ENCODE measurements at regions not wholly inside any gene's neighbourhood (a gene's known extent, or its start where the extent isn't known, plus 50 kb on each side); places are given as distances from the start of the nearest gene placed in this dataset.
A peak's percentile ranks its signal among the peaks of the same experiment; 100 is the strongest.

- no peaks in the 10 kb centered on the region for H3K27me3 ChIP-seq (ENCODE audit: insufficient read depth, low read length)
- H3K9me3 ChIP-seq (ENCODE audit: low read depth, low read length) = no peaks in the 10 kb centered on the region
- H2AFZ ChIP-seq (ENCODE audit: low read length) = no peak overlapping the region
- no peaks in the 10 kb centered on the region for H4K20me1 ChIP-seq (ENCODE audit: insufficient read depth, low read length)
- H3K4me3 ChIP-seq (ENCODE audit: insufficient read depth, low read length) = no peak overlapping the region
- DNase-seq (ENCODE audit: insufficient read length, low spot score, missing footprints) = no peak
- no peak overlapping the region for H3K27ac ChIP-seq (ENCODE audit: low read depth, low read length)
- no peaks in the 10 kb centered on the region for H3K79me2 ChIP-seq (ENCODE audit: insufficient read depth, low read length)
- H3K4me2 ChIP-seq (ENCODE audit: insufficient read depth, low read length) = no peak overlapping the region
- H3K36me3 ChIP-seq (ENCODE audit: insufficient read depth, low read length) = no peaks in the 10 kb centered on the region
- TF ChIP-seq CTCF (IDR thresholded peaks at IDR 0.05; ENCODE audit: extremely low read depth, low read depth, low read length) = no peak
- no peaks in the 10 kb centered on the region for H3K4me1 ChIP-seq (ENCODE audit: insufficient read depth, low read length)
These were observed 1690.7 kb upstream of the TMEFF2 start for GRCh38 chr2:193885419-193885818.

- Histone ChIP-seq H3K79me2 (ENCODE audit: insufficient read depth, low read length) (no peaks in the 10 kb centered on the region), H2AFZ (ENCODE audit: low read length) (no peak overlapping the region), H3K27ac (ENCODE audit: low read depth, low read length) (no peak overlapping the region), H3K36me3 (ENCODE audit: insufficient read depth, low read length) (no peaks in the 10 kb centered on the region), H4K20me1 (ENCODE audit: insufficient read depth, low read length) (no peaks in the 10 kb centered on the region), H3K27me3 (ENCODE audit: insufficient read depth, low read length) (no peaks in the 10 kb centered on the region), H3K4me3 (ENCODE audit: insufficient read depth, low read length) (no peak overlapping the region), H3K9me3 (ENCODE audit: low read depth, low read length) (no peaks in the 10 kb centered on the region), H3K4me1 (ENCODE audit: insufficient read depth, low read length) (no peaks in the 10 kb centered on the region), H3K4me2 (ENCODE audit: insufficient read depth, low read length) (no peak overlapping the region)
- DNase-seq (ENCODE audit: insufficient read length, low spot score, missing footprints) = no peak
- no peak for TF ChIP-seq CTCF (IDR thresholded peaks at IDR 0.05; ENCODE audit: extremely low read depth, low read depth, low read length)
These were observed 1689.1 kb upstream of the TMEFF2 start for GRCh38 chr2:193883820-193884219.

DNA sequence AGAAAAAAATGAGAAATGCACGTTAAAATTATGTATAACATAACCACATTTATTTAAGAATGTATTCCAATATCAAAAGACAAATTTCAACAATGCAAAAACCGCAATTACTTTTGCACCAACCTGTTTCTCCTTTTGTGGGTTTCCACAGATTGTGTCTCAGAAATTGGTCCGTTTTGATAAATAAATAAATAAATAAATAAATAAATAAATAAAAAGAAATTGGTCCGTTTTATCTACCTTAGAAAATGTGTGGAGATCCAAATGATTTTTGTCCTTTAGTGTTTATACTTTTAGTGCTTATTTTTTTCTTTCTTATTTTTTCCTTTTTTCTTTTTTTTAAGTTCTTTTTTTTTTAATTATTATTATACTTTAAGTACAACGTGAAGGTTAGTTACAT is 1682.2 kb upstream of the TMEFF2 start:
- no peak overlapping the region for H3K27ac ChIP-seq (ENCODE audit: low read depth, low read length)
- no peak for TF ChIP-seq CTCF (IDR thresholded peaks at IDR 0.05; ENCODE audit: extremely low read depth, low read depth, low read length)

DNA sequence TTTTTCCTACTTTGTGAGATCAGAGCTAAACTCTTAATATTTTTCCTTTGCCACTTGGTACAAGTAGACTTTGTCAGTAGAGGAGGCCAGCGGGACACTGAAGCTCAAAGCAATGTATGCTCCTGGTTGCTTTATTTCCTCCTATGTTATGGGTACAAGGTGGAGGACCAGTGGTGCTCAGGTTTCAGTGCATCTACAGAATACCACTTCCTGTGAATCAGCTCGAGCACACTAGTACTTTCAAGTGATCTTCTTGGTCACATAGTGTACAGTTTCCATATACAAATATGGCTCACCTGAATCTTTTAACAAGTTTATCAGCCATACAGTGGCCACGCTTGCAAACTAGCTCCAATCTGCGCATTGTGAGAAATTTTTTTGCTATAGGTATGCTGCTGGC is 1674.8 kb upstream of the TMEFF2 start:
- Histone ChIP-seq H3K27ac (ENCODE audit: low read depth, low read length) (no peak overlapping the region), H2AFZ (ENCODE audit: low read length) (no peak overlapping the region), H3K9me3 (ENCODE audit: low read depth, low read length) (no peaks in the 10 kb centered on the region), H3K4me1 (ENCODE audit: insufficient read depth, low read length) (no peaks in the 10 kb centered on the region), H3K4me2 (ENCODE audit: insufficient read depth, low read length) (no peak overlapping the region), H3K36me3 (ENCODE audit: insufficient read depth, low read length) (no peaks in the 10 kb centered on the region), H3K79me2 (ENCODE audit: insufficient read depth, low read length) (no peaks in the 10 kb centered on the region), H4K20me1 (ENCODE audit: insufficient read depth, low read length) (no peaks in the 10 kb centered on the region), H3K27me3 (ENCODE audit: insufficient read depth, low read length) (no peaks in the 10 kb centered on the region), H3K4me3 (ENCODE audit: insufficient read depth, low read length) (no peak overlapping the region)
- DNase-seq (ENCODE audit: insufficient read length, low spot score, missing footprints) = peak; percentile 25
- TF ChIP-seq CTCF (IDR thresholded peaks at IDR 0.05; ENCODE audit: extremely low read depth, low read depth, low read length) = no peak

More for the DNA sequence above, 1682.2 kb upstream of the TMEFF2 start:
- Histone ChIP-seq H3K27me3 (ENCODE audit: insufficient read depth, low read length) (no peaks in the 10 kb centered on the region), H3K79me2 (ENCODE audit: insufficient read depth, low read length) (no peaks in the 10 kb centered on the region), H2AFZ (ENCODE audit: low read length) (no peak overlapping the region), H3K4me1 (ENCODE audit: insufficient read depth, low read length) (no peaks in the 10 kb centered on the region), H3K9me3 (ENCODE audit: low read depth, low read length) (no peaks in the 10 kb centered on the region), H3K36me3 (ENCODE audit: insufficient read depth, low read length) (no peaks in the 10 kb centered on the region), H3K4me2 (ENCODE audit: insufficient read depth, low read length) (no peak overlapping the region), H3K4me3 (ENCODE audit: insufficient read depth, low read length) (no peak overlapping the region), H4K20me1 (ENCODE audit: insufficient read depth, low read length) (no peaks in the 10 kb centered on the region)
- DNase-seq (ENCODE audit: insufficient read length, low spot score, missing footprints) = no peak

Data from osteoblast (primary cell).